Thoracic aorta (tissue), 2 donors: ENCODE measurements at regions not wholly inside any gene's neighbourhood (a gene's known extent, or its start where the extent isn't known, plus 50 kb on each side); places are given as distances from the start of the nearest gene placed in this dataset.

ENCODE experiments used
- ATAC-seq: fragments of 150-250 bp; one replicate; pipeline ENCODE4 v1.8.0; 2017; ENCODE audit warnings: low read depth; ENCODE audit not compliant: insufficient number of reproducible peaks, low FRiP score
- DNase-seq: peaks from one replicate; pipeline ENCODE4 v3.0.0-alpha.2; 2020; ENCODE audit warnings: low spot score
- H3K27ac ChIP-seq, 2 donors: fragments of 200-600 bp; sonication (generic); 1 replicate in 1 of 2; 2 replicates in 1 of 2; pipeline ENCODE4 v1.5.1; 2016; ENCODE audit warnings: mild to moderate bottlenecking in 2 of 2, moderate library complexity in 2 of 2
- H3K27me3 ChIP-seq: fragments of 200-600 bp; sonication (generic); replicated peaks from 2 replicates; pipeline ENCODE4 v1.6.0; 2016; ENCODE audit warnings: mild to moderate bottlenecking; ENCODE audit not compliant: insufficient read depth
- H3K36me3 ChIP-seq: fragments of 200-600 bp; sonication (generic); one replicate; pipeline ENCODE4 v1.5.1; 2016
- H3K4me1 ChIP-seq, 2 donors: fragments of 200-600 bp; sonication (generic); 1 replicate in 1 of 2; 2 replicates in 1 of 2; pipeline versions ENCODE4 v1.5.1 to v1.6.0; 2016; ENCODE audit warnings: low read depth in 2 of 2, mild to moderate bottlenecking in 1 of 2; ENCODE audit not compliant: control insufficient read depth in 1 of 2
- H3K4me3 ChIP-seq: fragments of 200-600 bp; sonication (generic); 2 replicates; pipeline ENCODE4 v1.5.1; 2016; ENCODE audit warnings: mild to moderate bottlenecking
- H3K9me3 ChIP-seq: fragments of 200-600 bp; sonication (generic); 2 replicates; pipeline ENCODE4 v1.5.1; 2016
- TF ChIP-seq, protein P1 (sequence below): fragments of 200-600 bp; sonication (generic); IDR thresholded peaks from one replicate; pipeline ENCODE4 v1.5.1; 2019; ENCODE audit warnings: antibody characterized with exemption

DNA sequence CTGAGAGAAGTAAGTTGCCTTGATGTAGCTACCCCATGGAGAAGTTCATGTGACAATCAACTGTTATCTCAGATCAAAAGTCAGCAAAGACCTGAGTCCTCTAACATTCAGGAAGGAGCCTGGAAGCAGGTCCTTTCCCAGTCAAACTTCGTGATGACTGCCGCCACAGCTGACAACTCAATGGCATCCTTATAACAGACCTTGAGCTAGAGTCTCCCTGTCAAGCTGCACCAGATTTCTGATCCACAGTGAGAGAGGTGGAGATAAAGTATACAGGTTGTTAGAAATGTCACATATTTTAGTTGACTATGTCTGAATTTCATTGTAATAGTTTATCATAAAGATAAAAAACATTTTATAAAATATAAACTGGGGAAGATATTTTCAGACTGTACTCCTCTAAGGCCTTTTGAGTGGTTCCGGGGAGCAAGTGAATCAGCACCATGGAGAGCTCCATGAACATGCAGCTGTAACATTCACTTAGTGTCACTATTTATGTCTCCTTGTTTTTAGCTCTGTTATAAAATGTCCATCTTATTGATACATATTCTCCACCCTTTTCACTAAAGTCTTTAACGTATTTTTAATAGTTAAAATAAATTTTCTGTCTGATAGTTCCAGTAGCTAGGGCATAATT lies 1653.5 kb upstream of the AGA start:
- Histone ChIP-seq H3K9me3 (no peaks in the 10 kb centered on the region), H3K4me1 (no peaks in the 10 kb centered on the region), H3K4me3 (no peak overlapping the region), H3K27ac (no peak overlapping the region), H3K36me3 (no peaks in the 10 kb centered on the region), H3K27me3 (no peaks in the 10 kb centered on the region)
- DNase-seq (no peak), ATAC-seq (no peak)
- TF ChIP-seq, protein P1, sequence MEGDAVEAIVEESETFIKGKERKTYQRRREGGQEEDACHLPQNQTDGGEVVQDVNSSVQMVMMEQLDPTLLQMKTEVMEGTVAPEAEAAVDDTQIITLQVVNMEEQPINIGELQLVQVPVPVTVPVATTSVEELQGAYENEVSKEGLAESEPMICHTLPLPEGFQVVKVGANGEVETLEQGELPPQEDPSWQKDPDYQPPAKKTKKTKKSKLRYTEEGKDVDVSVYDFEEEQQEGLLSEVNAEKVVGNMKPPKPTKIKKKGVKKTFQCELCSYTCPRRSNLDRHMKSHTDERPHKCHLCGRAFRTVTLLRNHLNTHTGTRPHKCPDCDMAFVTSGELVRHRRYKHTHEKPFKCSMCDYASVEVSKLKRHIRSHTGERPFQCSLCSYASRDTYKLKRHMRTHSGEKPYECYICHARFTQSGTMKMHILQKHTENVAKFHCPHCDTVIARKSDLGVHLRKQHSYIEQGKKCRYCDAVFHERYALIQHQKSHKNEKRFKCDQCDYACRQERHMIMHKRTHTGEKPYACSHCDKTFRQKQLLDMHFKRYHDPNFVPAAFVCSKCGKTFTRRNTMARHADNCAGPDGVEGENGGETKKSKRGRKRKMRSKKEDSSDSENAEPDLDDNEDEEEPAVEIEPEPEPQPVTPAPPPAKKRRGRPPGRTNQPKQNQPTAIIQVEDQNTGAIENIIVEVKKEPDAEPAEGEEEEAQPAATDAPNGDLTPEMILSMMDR, result no peak

- Histone ChIP-seq H3K27me3 (no peaks in the 10 kb centered on the region), H3K4me1 (no peaks in the 10 kb centered on the region), H3K9me3 (no peaks in the 10 kb centered on the region), H3K27ac (no peak overlapping the region), H3K36me3 (no peaks in the 10 kb centered on the region), H3K4me3 (no peak overlapping the region)
- TF ChIP-seq, protein P1, result no peak
- no peak for DNase-seq
- ATAC-seq, result no peak
These were observed 1655.5 kb upstream of the AGA start for GRCh38 chr4:179097741-179098140.

- DNase-seq (no peak), ATAC-seq (no peak)
- Histone ChIP-seq H3K27me3 (no peaks in the 10 kb centered on the region), H3K9me3 (no peaks in the 10 kb centered on the region), H3K4me1 (no peaks in the 10 kb centered on the region), H3K4me3 (no peak overlapping the region), H3K36me3 (no peaks in the 10 kb centered on the region), H3K27ac (no peak overlapping the region)
- TF ChIP-seq, protein P1, result no peak
These were observed 1668.1 kb upstream of the AGA start for GRCh38 chr4:179110356-179110755.

- no peak for ATAC-seq
- H3K4me3 ChIP-seq, result no peak overlapping the region
- no peaks in the 10 kb centered on the region for H3K4me1 ChIP-seq
- no peak for DNase-seq
- no peaks in the 10 kb centered on the region for H3K27me3 ChIP-seq
- H3K36me3 ChIP-seq, result no peaks in the 10 kb centered on the region
- TF ChIP-seq, protein P1, result no peak
- H3K27ac ChIP-seq, result no peak overlapping the region
- H3K9me3 ChIP-seq, result no peaks in the 10 kb centered on the region
These were observed 1668.6 kb upstream of the AGA start for GRCh38 chr4:179110816-179111215.

GRCh38 chr4:179112441-179113170 lies 1670.4 kb upstream of the AGA start:
- Histone ChIP-seq H3K27me3 (no peaks in the 10 kb centered on the region), H3K4me1 (no peaks in the 10 kb centered on the region), H3K36me3 (no peaks in the 10 kb centered on the region), H3K9me3 (no peaks in the 10 kb centered on the region), H3K4me3 (no peak overlapping the region), H3K27ac (no peak overlapping the region)
- ATAC-seq, result no peak
- TF ChIP-seq, protein P1, result no peak
- DNase-seq, result no peak
